ENCODE measurements at regions not wholly inside any gene's neighbourhood (a gene's known extent, or its start where the extent isn't known, plus 50 kb on each side); places are given as distances from the start of the nearest gene placed in this dataset.

DNA sequence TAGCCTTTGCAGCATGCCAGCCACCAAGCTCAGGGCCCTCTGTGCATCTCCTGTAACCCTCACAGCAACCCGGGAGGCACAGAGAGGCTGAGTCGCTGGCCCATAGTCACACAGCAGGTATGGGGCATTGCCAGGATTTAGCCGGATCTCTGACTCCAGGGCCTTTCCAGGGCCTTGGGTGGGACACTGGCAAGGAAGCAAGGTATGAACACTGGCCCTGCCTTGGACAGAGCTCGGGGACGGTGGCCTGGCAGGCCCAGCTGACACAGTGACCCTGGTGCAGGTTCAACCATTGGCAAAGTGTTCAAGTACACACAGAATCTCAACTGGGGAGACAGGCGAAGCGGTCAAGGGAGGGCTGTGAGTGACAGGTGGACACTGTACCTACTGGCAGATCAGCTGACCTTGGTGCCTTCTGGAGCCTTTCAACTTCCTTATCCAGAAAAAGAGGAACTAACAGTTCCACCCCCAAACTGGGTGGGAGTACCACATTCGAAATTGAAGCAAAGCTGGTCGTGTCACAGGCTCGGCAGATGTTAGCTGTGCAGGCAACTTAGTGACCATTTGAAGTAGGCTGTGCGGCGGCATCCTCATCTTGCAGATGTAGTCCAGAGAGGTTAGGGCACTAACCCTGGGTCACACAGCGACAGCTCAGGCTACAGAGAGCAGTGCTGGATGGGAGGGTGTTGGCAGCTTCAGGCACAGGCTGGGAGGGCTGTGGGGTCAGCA lies 287.4 kb downstream of the SEC14L1 start:
- no peak overlapping the region for H3K4me3 ChIP-seq (ENCODE audit: insufficient read depth, low read length, poor library complexity, severe bottlenecking)
- TF ChIP-seq EZH2phosphoT487 (conservative IDR thresholded peaks at IDR 0.05; ENCODE audit: low read length), result no peak

GRCh38 chr17:77428749-77429368 lies 288.1 kb downstream of the SEC14L1 start:
- no peaks in the 10 kb centered on the region for H3K36me3 ChIP-seq (ENCODE audit: low read length)
- H3K4me3 ChIP-seq (ENCODE audit: insufficient read depth, low read length, poor library complexity, severe bottlenecking), result no peak overlapping the region
- TF ChIP-seq, protein P1, sequence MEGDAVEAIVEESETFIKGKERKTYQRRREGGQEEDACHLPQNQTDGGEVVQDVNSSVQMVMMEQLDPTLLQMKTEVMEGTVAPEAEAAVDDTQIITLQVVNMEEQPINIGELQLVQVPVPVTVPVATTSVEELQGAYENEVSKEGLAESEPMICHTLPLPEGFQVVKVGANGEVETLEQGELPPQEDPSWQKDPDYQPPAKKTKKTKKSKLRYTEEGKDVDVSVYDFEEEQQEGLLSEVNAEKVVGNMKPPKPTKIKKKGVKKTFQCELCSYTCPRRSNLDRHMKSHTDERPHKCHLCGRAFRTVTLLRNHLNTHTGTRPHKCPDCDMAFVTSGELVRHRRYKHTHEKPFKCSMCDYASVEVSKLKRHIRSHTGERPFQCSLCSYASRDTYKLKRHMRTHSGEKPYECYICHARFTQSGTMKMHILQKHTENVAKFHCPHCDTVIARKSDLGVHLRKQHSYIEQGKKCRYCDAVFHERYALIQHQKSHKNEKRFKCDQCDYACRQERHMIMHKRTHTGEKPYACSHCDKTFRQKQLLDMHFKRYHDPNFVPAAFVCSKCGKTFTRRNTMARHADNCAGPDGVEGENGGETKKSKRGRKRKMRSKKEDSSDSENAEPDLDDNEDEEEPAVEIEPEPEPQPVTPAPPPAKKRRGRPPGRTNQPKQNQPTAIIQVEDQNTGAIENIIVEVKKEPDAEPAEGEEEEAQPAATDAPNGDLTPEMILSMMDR (IDR thresholded peaks at IDR 0.05; ENCODE audit: insufficient read depth, low read length, poor library complexity, severe bottlenecking), result no peak
- TF ChIP-seq EZH2phosphoT487 (conservative IDR thresholded peaks at IDR 0.05; ENCODE audit: low read length), result no peak
- H3K27me3 ChIP-seq (ENCODE audit: low read length), result no peaks in the 10 kb centered on the region
- peak overlapping the region; percentile 51 for H3K27ac ChIP-seq (ENCODE audit: low read depth, low read length)
- H3K4me2 ChIP-seq (ENCODE audit: low read depth, low read length, poor library complexity, severe bottlenecking), result peak overlapping the region; percentile 21
- H3K79me2 ChIP-seq (ENCODE audit: insufficient read depth, low read length), result peaks cover 6% of the 10 kb centered on the region; the same call in 1 of the 2 replicates
- H3K9ac ChIP-seq (ENCODE audit: low read length), result peak overlapping the region; percentile 25
- no peaks in the 10 kb centered on the region for H3K9me2 ChIP-seq (replicated peaks; ENCODE audit: insufficient read depth, low read length)
- no peaks in the 10 kb centered on the region for H4K20me1 ChIP-seq (ENCODE audit: low read depth, low read length)
- H3F3A ChIP-seq (ENCODE audit: insufficient read depth), result peaks cover 28% of the 10 kb centered on the region
- no peak overlapping the region for H2AFZ ChIP-seq (ENCODE audit: low read depth, low read length, severe bottlenecking)
- no peaks in the 10 kb centered on the region for H3K9me3 ChIP-seq (ENCODE audit: insufficient read depth, low read length)

More for the DNA sequence above, 287.4 kb downstream of the SEC14L1 start:
- 0 out of 2 replicates have a peak overlapping the region, but pooled peaks have one; percentile 51 for H3K27ac ChIP-seq (ENCODE audit: low read depth, low read length)
- H3K4me2 ChIP-seq (ENCODE audit: low read depth, low read length, poor library complexity, severe bottlenecking), result peak overlapping the region; percentile 21
- no peaks in the 10 kb centered on the region for H3K27me3 ChIP-seq (ENCODE audit: low read length)
- no peaks in the 10 kb centered on the region for H3K36me3 ChIP-seq (ENCODE audit: low read length)
- no peaks in the 10 kb centered on the region for H3K9me2 ChIP-seq (replicated peaks; ENCODE audit: insufficient read depth, low read length)
- peaks cover 23% of the 10 kb centered on the region for H3F3A ChIP-seq (ENCODE audit: insufficient read depth)
- H3K79me2 ChIP-seq (ENCODE audit: insufficient read depth, low read length), result peaks cover 5% of the 10 kb centered on the region; the same call in 1 of the 2 replicates
- no peaks in the 10 kb centered on the region for H4K20me1 ChIP-seq (ENCODE audit: low read depth, low read length)
- peak overlapping the region; percentile 25; the same call in 1 of the 2 replicates for H3K9ac ChIP-seq (ENCODE audit: low read length)
- H3K9me3 ChIP-seq (ENCODE audit: insufficient read depth, low read length), result no peaks in the 10 kb centered on the region
- H2AFZ ChIP-seq (ENCODE audit: low read depth, low read length, severe bottlenecking), result no peak overlapping the region

- H3K4me3 ChIP-seq (ENCODE audit: insufficient read depth, low read length, poor library complexity, severe bottlenecking), result no peak overlapping the region
- H3K9me3 ChIP-seq (ENCODE audit: insufficient read depth, low read length), result no peaks in the 10 kb centered on the region
- H3K79me2 ChIP-seq (ENCODE audit: insufficient read depth, low read length), result peaks cover 7% of the 10 kb centered on the region; the same call in 1 of the 2 replicates
- peak overlapping the region; percentile 51 for H3K27ac ChIP-seq (ENCODE audit: low read depth, low read length)
- H4K20me1 ChIP-seq (ENCODE audit: low read depth, low read length), result no peaks in the 10 kb centered on the region
- peak overlapping the region; percentile 21 for H3K4me2 ChIP-seq (ENCODE audit: low read depth, low read length, poor library complexity, severe bottlenecking)
- TF ChIP-seq, protein P1 (IDR thresholded peaks at IDR 0.05; ENCODE audit: insufficient read depth, low read length, poor library complexity, severe bottlenecking), result no peak
- no peak for TF ChIP-seq EZH2phosphoT487 (conservative IDR thresholded peaks at IDR 0.05; ENCODE audit: low read length)
- peak overlapping the region; percentile 25 for H3K9ac ChIP-seq (ENCODE audit: low read length)
- no peaks in the 10 kb centered on the region for H3K27me3 ChIP-seq (ENCODE audit: low read length)
- H2AFZ ChIP-seq (ENCODE audit: low read depth, low read length, severe bottlenecking), result no peak overlapping the region
- H3K36me3 ChIP-seq (ENCODE audit: low read length), result no peaks in the 10 kb centered on the region
- H3K9me2 ChIP-seq (replicated peaks; ENCODE audit: insufficient read depth, low read length), result no peaks in the 10 kb centered on the region
- peaks cover 34% of the 10 kb centered on the region for H3F3A ChIP-seq (ENCODE audit: insufficient read depth)
Measured at GRCh38 chr17:77429369-77429968, 288.7 kb downstream of the SEC14L1 start.
